Mammary epithelial cell (primary cell): ENCODE measurements at regions not wholly inside any gene's neighbourhood (a gene's known extent, or its start where the extent isn't known, plus 50 kb on each side); places are given as distances from the start of the nearest gene placed in this dataset.

ENCODE experiments used
- EZH2 ChIP-seq: IDR thresholded peaks from 2 replicates; pipeline ENCODE4 v1.6.1; 2012; ENCODE audit warnings: low read length, inconsistent platforms, borderline replicate concordance
- TF ChIP-seq, protein P1 (sequence below), 2 donors: IDR thresholded peaks in 1 of 2; conservative IDR thresholded peaks in 1 of 2; 2 replicates each; pipeline ENCODE4 v1.5.1; 2011 to 2012; ENCODE audit warnings: inconsistent platforms in 2 of 2, low read length in 2 of 2, mild to moderate bottlenecking in 2 of 2, control low read depth in 1 of 2, low read depth in 1 of 2; ENCODE audit not compliant: insufficient read depth in 1 of 2; ENCODE audit errors: extremely low read depth in 1 of 2

DNA sequence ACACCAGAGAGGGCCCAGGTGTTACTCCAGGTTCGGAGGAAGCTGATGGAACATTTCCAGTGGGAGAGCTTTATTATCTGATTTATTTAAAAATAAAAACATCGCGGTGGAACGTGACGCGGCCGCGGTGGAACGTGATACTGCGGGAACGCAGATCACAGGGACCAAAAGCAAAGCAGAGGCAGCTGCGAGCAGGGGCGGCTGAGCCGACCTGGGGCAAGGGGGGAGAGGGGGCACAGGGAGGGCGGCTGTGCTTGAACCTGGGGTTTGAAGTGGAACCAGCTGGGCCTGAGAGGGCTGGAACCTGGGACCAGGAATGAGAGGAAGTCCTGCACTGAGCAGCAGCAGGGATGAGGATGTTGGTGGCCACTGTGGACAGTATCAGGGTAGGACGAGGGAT lies 583.5 kb upstream of the SALL3 start:
- TF ChIP-seq, protein P1, sequence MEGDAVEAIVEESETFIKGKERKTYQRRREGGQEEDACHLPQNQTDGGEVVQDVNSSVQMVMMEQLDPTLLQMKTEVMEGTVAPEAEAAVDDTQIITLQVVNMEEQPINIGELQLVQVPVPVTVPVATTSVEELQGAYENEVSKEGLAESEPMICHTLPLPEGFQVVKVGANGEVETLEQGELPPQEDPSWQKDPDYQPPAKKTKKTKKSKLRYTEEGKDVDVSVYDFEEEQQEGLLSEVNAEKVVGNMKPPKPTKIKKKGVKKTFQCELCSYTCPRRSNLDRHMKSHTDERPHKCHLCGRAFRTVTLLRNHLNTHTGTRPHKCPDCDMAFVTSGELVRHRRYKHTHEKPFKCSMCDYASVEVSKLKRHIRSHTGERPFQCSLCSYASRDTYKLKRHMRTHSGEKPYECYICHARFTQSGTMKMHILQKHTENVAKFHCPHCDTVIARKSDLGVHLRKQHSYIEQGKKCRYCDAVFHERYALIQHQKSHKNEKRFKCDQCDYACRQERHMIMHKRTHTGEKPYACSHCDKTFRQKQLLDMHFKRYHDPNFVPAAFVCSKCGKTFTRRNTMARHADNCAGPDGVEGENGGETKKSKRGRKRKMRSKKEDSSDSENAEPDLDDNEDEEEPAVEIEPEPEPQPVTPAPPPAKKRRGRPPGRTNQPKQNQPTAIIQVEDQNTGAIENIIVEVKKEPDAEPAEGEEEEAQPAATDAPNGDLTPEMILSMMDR (conservative IDR thresholded peaks at IDR 0.05 in 1 of 2, IDR thresholded peaks at IDR 0.05 in 1 of 2; ENCODE audit: extremely low read depth in 1 of 2, insufficient read depth in 1 of 2, low read depth in 1 of 2, low read length in 2 of 2), result no peak
- no peak for TF ChIP-seq EZH2
